ENCODE measurements at regions not wholly inside any gene's neighbourhood (a gene's known extent, or its start where the extent isn't known, plus 50 kb on each side); places are given as distances from the start of the nearest gene placed in this dataset.
"Not testable (repeated sequence)": the region's sequence is repeated elsewhere in the genome, so short reads cannot be mapped to it uniquely, and the experiment has no call there.

GRCh38 chr5:112049738-112050137 is 292.7 kb upstream of the NREP start:
- H3K9ac ChIP-seq, result no peak overlapping the region
- no peak overlapping the region for H3K4me2 ChIP-seq
- peaks cover 32 to 54% (median 42%) of the 10 kb centered on the region in 11 experiments for H3K9me3 ChIP-seq (replicated peaks in 1 of 11)
- no peaks in the 10 kb centered on the region for H3K4me1 ChIP-seq
- no peaks in the 10 kb centered on the region; a peak in 1 of 22 replicates for H3K36me3 ChIP-seq
- no peaks in the 10 kb centered on the region for H4K20me1 ChIP-seq
- TF ChIP-seq Cebpa-rat (IDR thresholded peaks at IDR 0.05), result no peak
- no peaks in the 10 kb centered on the region for H3K27me3 ChIP-seq
- no peak overlapping the region for H3K4me3 ChIP-seq
- H3K27ac ChIP-seq, result no peak overlapping the region

GRCh38 chr5:112036206-112036605 is 279.2 kb upstream of the NREP start:
- TF ChIP-seq Cebpa-rat (IDR thresholded peaks at IDR 0.05), result no peak
- Histone ChIP-seq H3K27ac (no peak overlapping the region), H3K27me3 (no peaks in the 10 kb centered on the region), H3K4me2 (no peak overlapping the region), H3K4me3 (no peak overlapping the region), H3K4me1 (no peaks in the 10 kb centered on the region), H3K9me3 (replicated peaks in 1 of 11) (peaks cover 0 to 3% (median 0%) of the 10 kb centered on the region in 11 experiments; a peak in 1 of 22 replicates), H3K9ac (no peak overlapping the region), H3K36me3 (no peaks in the 10 kb centered on the region), H4K20me1 (no peaks in the 10 kb centered on the region)

- Histone ChIP-seq H3K4me3 (no peak overlapping the region), H3K27ac (no peak overlapping the region), H3K9ac (no peak overlapping the region), H3K4me2 (no peak overlapping the region), H3K36me3 (no peaks in the 10 kb centered on the region), H3K9me3 (replicated peaks in 1 of 11) (peaks cover 0 to 6% (median 3%) of the 10 kb centered on the region in 11 experiments; a peak in 5 of 22 replicates), H3K4me1 (no peaks in the 10 kb centered on the region), H4K20me1 (no peaks in the 10 kb centered on the region), H3K27me3 (no peaks in the 10 kb centered on the region)
- no peak for TF ChIP-seq Cebpa-rat (IDR thresholded peaks at IDR 0.05)
Observed at GRCh38 chr5:112034421-112034979, 277.5 kb upstream of the NREP start.

- H3K9me3 ChIP-seq (replicated peaks in 1 of 11), result peaks cover 0 to 14% (median 4%) of the 10 kb centered on the region in 11 experiments; a peak in 5 of 22 replicates
- not testable (repeated sequence) for H4K20me1 ChIP-seq, H3K4me1 ChIP-seq, H3K4me2 ChIP-seq, H3K27ac ChIP-seq, H3K36me3 ChIP-seq, H3K4me3 ChIP-seq, H3K27me3 ChIP-seq, H3K9ac ChIP-seq
Observed at GRCh38 chr5:112026879-112027278, 269.9 kb upstream of the NREP start.

GRCh38 chr5:112025757-112026156 is 268.8 kb upstream of the NREP start:
- H3K9me3 ChIP-seq (replicated peaks in 1 of 11), result peaks cover 0 to 14% (median 4%) of the 10 kb centered on the region in 11 experiments; a peak in 5 of 22 replicates
- no peaks in the 10 kb centered on the region for H4K20me1 ChIP-seq
- no peaks in the 10 kb centered on the region for H3K4me1 ChIP-seq
- no peak overlapping the region for H3K4me2 ChIP-seq
- no peak overlapping the region for H3K27ac ChIP-seq
- no peak for TF ChIP-seq Cebpa-rat (IDR thresholded peaks at IDR 0.05)
- H3K36me3 ChIP-seq, result no peaks in the 10 kb centered on the region
- no peak overlapping the region for H3K9ac ChIP-seq
- H3K4me3 ChIP-seq, result no peak overlapping the region
- no peaks in the 10 kb centered on the region for H3K27me3 ChIP-seq

- Histone ChIP-seq H3K27ac (no peak overlapping the region), H3K4me3 (no peak overlapping the region), H3K36me3 (no peaks in the 10 kb centered on the region), H3K4me2 (no peak overlapping the region), H3K9ac (no peak overlapping the region), H3K27me3 (no peaks in the 10 kb centered on the region), H3K9me3 (replicated peaks in 1 of 11) (peaks cover 0 to 12% (median 3%) of the 10 kb centered on the region in 11 experiments; a peak in 5 of 22 replicates), H3K4me1 (no peaks in the 10 kb centered on the region), H4K20me1 (no peaks in the 10 kb centered on the region)
- no peak for TF ChIP-seq Cebpa-rat (IDR thresholded peaks at IDR 0.05)
Observed at GRCh38 chr5:112024769-112025168, 267.8 kb upstream of the NREP start.

- TF ChIP-seq Cebpa-rat (IDR thresholded peaks at IDR 0.05), result no peak
- H3K27ac ChIP-seq, result no peak overlapping the region
- no peaks in the 10 kb centered on the region for H3K27me3 ChIP-seq
- H3K36me3 ChIP-seq, result no peaks in the 10 kb centered on the region
- no peaks in the 10 kb centered on the region for H3K4me1 ChIP-seq
- no peaks in the 10 kb centered on the region for H4K20me1 ChIP-seq
- no peak overlapping the region for H3K4me2 ChIP-seq
- no peak overlapping the region for H3K4me3 ChIP-seq
- peaks cover 0 to 8% (median 0%) of the 10 kb centered on the region in 11 experiments; a peak in 2 of 22 replicates for H3K9me3 ChIP-seq (replicated peaks in 1 of 11)
- H3K9ac ChIP-seq, result no peak overlapping the region
Observed at GRCh38 chr5:112024221-112024620, 267.2 kb upstream of the NREP start.

- no peaks in the 10 kb centered on the region for H4K20me1 ChIP-seq
- H3K27me3 ChIP-seq, result no peaks in the 10 kb centered on the region
- no peaks in the 10 kb centered on the region for H3K4me1 ChIP-seq
- no peak overlapping the region for H3K9ac ChIP-seq
- H3K4me2 ChIP-seq, result no peak overlapping the region
- H3K9me3 ChIP-seq (replicated peaks in 1 of 11), result peaks cover 0 to 5% (median 0%) of the 10 kb centered on the region in 11 experiments; a peak in 2 of 22 replicates
- no peak for TF ChIP-seq Cebpa-rat (IDR thresholded peaks at IDR 0.05)
- no peak overlapping the region for H3K27ac ChIP-seq
- H3K4me3 ChIP-seq, result no peak overlapping the region
- H3K36me3 ChIP-seq, result no peaks in the 10 kb centered on the region
Observed at GRCh38 chr5:112023766-112024165, 266.8 kb upstream of the NREP start.

- H3K36me3 ChIP-seq, result no peaks in the 10 kb centered on the region
- H4K20me1 ChIP-seq, result no peaks in the 10 kb centered on the region
- no peaks in the 10 kb centered on the region for H3K27me3 ChIP-seq
- H3K4me3 ChIP-seq, result no peak overlapping the region
- no peak overlapping the region for H3K4me2 ChIP-seq
- TF ChIP-seq Cebpa-rat (IDR thresholded peaks at IDR 0.05), result no peak
- no peak overlapping the region for H3K27ac ChIP-seq
- H3K9me3 ChIP-seq (replicated peaks in 1 of 11), result no peaks in the 10 kb centered on the region
- no peaks in the 10 kb centered on the region for H3K4me1 ChIP-seq
- no peak overlapping the region for H3K9ac ChIP-seq
Observed at GRCh38 chr5:112018846-112019245, 261.9 kb upstream of the NREP start.

GRCh38 chr5:112016980-112017379 is 260.0 kb upstream of the NREP start:
- no peaks in the 10 kb centered on the region for H3K9me3 ChIP-seq (replicated peaks in 1 of 11)
- H3K27ac ChIP-seq, result no peak overlapping the region
- H3K4me2 ChIP-seq, result no peak overlapping the region
- H3K9ac ChIP-seq, result no peak overlapping the region
- H3K4me3 ChIP-seq, result no peak overlapping the region
- H3K36me3 ChIP-seq, result no peaks in the 10 kb centered on the region
- TF ChIP-seq Cebpa-rat (IDR thresholded peaks at IDR 0.05), result no peak
- no peaks in the 10 kb centered on the region for H3K4me1 ChIP-seq
- H3K27me3 ChIP-seq, result no peaks in the 10 kb centered on the region
- no peaks in the 10 kb centered on the region for H4K20me1 ChIP-seq
